PC-9 (cell line): ENCODE measurements at regions not wholly inside any gene's neighbourhood (a gene's known extent, or its start where the extent isn't known, plus 50 kb on each side); places are given as distances from the start of the nearest gene placed in this dataset.

ENCODE experiments used
- BruUV-seq: library from RNA; stranded (reverse); fragments of 400-500 nt; replicated peaks from 2 replicates; lab custom pipeline; 2021; lab: Mats Ljungman, UMichigan
- CTCF ChIA-PET: fragments of 300-600 bp; sonication (Branson Sonifier 250); formaldehyde crosslinking; loops from one replicate; lab custom pipeline; 2022; ENCODE audit warnings: antibody characterized with exemption; lab: Charles Lee
- POLR2A ChIA-PET: fragments of 300-600 bp; sonication (Branson Sonifier 250); formaldehyde crosslinking; loops from one replicate; lab custom pipeline; 2022; ENCODE audit warnings: antibody characterized with exemption; ENCODE audit not compliant: unreplicated experiment; lab: Charles Lee
- DNase-seq, 2 experiments: peaks; one replicate each; pipeline versions ENCODE4 v3.0.0 to v3.0.0-alpha.2; 2015 to 2022; ENCODE audit warnings: mixed read lengths in 1 of 2
- H2AFZ ChIP-seq: fragments of 200-600 bp; sonication (generic); 2 replicates; pipeline ENCODE4 v1.8.1; 2017; ENCODE audit warnings: antibody characterized with exemption
- H3F3A ChIP-seq: fragments of 200-600 bp; sonication (generic); 2 replicates; pipeline ENCODE4 v1.8.1; 2017; ENCODE audit warnings: antibody characterized with exemption, mild to moderate bottlenecking, low read depth; ENCODE audit not compliant: insufficient read depth
- H3K27ac ChIP-seq: fragments of 200-600 bp; sonication (generic); 2 replicates; pipeline ENCODE4 v1.6.1; 2016; ENCODE audit warnings: mixed run types
- H3K27me3 ChIP-seq: fragments of 200-600 bp; sonication (generic); 2 replicates; pipeline ENCODE4 v1.6.1; 2016; ENCODE audit warnings: low read depth, mixed run types; ENCODE audit not compliant: insufficient read depth
- H3K36me3 ChIP-seq: fragments of 200-600 bp; sonication (generic); 2 replicates; pipeline ENCODE4 v1.6.1; 2016; ENCODE audit warnings: low read depth, mixed run types
- H3K4me1 ChIP-seq: fragments of 200-600 bp; sonication (generic); replicated peaks from 2 replicates; pipeline ENCODE4 v1.6.1; 2016; ENCODE audit warnings: mixed run types; ENCODE audit not compliant: insufficient read depth
- H3K4me2 ChIP-seq: fragments of 200-600 bp; sonication (generic); 2 replicates; pipeline ENCODE4 v1.6.1; 2017; ENCODE audit warnings: mixed run types
- H3K4me3 ChIP-seq: fragments of 200-600 bp; sonication (generic); 2 replicates; pipeline ENCODE4 v1.6.1; 2016; ENCODE audit warnings: mixed run types
- H3K79me2 ChIP-seq: fragments of 200-600 bp; sonication (generic); 2 replicates; pipeline ENCODE4 v1.6.1; 2017; ENCODE audit warnings: low read depth, mixed run types
- H3K9me2 ChIP-seq: fragments of 200-600 bp; sonication (generic); 2 replicates; pipeline ENCODE4 v1.8.1; 2017; ENCODE audit warnings: mild to moderate bottlenecking; ENCODE audit not compliant: insufficient read depth
- H3K9me3 ChIP-seq: fragments of 200-600 bp; sonication (generic); 2 replicates; pipeline ENCODE4 v1.8.1; 2016; ENCODE audit warnings: low read depth; ENCODE audit not compliant: insufficient read depth
- H4K20me1 ChIP-seq: fragments of 200-600 bp; sonication (generic); 2 replicates; pipeline ENCODE4 v1.8.1; 2017; ENCODE audit not compliant: insufficient read depth
- CTCF ChIP-seq: fragments of 200-600 bp; sonication (generic); conservative IDR thresholded peaks from 2 replicates; pipeline ENCODE4 v1.6.1; 2017; ENCODE audit warnings: mixed run types, antibody characterized with exemption, mild to moderate bottlenecking, moderate library complexity
- EZH2 ChIP-seq: fragments of 200-600 bp; sonication (generic); IDR thresholded peaks from 2 replicates; pipeline ENCODE4 v1.8.0; 2017; ENCODE audit warnings: antibody characterized with exemption, low read depth
- intact Hi-C: fragments of 100-400 bp; cut with micrococcal nuclease; formaldehyde crosslinking; loops from one replicate; pipeline ENCODE4 v1.10.0; 2022; ENCODE audit not compliant: unreplicated experiment

GRCh38 chr5:21125238-21125983 is 1137.4 kb upstream of the CDH18 start:
- Histone ChIP-seq H2AFZ (no peak overlapping the region), H3K4me3 (no peak overlapping the region), H3K9me3 (no peaks in the 10 kb centered on the region), H3K9me2 (no peaks in the 10 kb centered on the region; the same call in 1 of the 2 replicates), H3K79me2 (no peaks in the 10 kb centered on the region), H3K27ac (no peak overlapping the region), H4K20me1 (no peaks in the 10 kb centered on the region), H3K4me2 (no peak overlapping the region), H3K4me1 (no peaks in the 10 kb centered on the region), H3K27me3 (no peaks in the 10 kb centered on the region), H3F3A (no peaks in the 10 kb centered on the region), H3K36me3 (no peaks in the 10 kb centered on the region)
- POLR2A ChIA-PET, result no interaction called here
- intact Hi-C loops, result no loop called here
- BruUV-seq, result no TSS peak
- no peak for TF ChIP-seq EZH2
- no peak for TF ChIP-seq CTCF
- DNase-seq, result no peak
- CTCF ChIA-PET, result no interaction called here

GRCh38 chr5:21121213-21121612 is 1133.2 kb upstream of the CDH18 start:
- CTCF ChIA-PET, result no interaction called here
- Histone ChIP-seq H3K36me3 (no peaks in the 10 kb centered on the region), H2AFZ (no peak overlapping the region), H3K79me2 (no peaks in the 10 kb centered on the region), H3K27me3 (no peaks in the 10 kb centered on the region), H3K4me2 (no peak overlapping the region), H4K20me1 (no peaks in the 10 kb centered on the region), H3K4me1 (no peaks in the 10 kb centered on the region), H3K27ac (no peak overlapping the region), H3F3A (no peaks in the 10 kb centered on the region), H3K9me2 (no peaks in the 10 kb centered on the region; the same call in 1 of the 2 replicates), H3K9me3 (no peaks in the 10 kb centered on the region), H3K4me3 (no peak overlapping the region)
- TF ChIP-seq EZH2, result no peak
- no peak for TF ChIP-seq CTCF
- no TSS peak for BruUV-seq
- POLR2A ChIA-PET, result no interaction called here
- intact Hi-C loops, result no loop called here
- DNase-seq, result no peak

- no peak for DNase-seq
- Histone ChIP-seq H3K79me2 (no peaks in the 10 kb centered on the region), H3F3A (no peaks in the 10 kb centered on the region), H3K27ac (no peak overlapping the region), H3K4me2 (no peak overlapping the region), H2AFZ (no peak overlapping the region), H3K27me3 (no peaks in the 10 kb centered on the region), H3K9me2 (no peaks in the 10 kb centered on the region), H3K36me3 (no peaks in the 10 kb centered on the region), H3K4me1 (no peaks in the 10 kb centered on the region), H3K4me3 (no peak overlapping the region), H4K20me1 (no peaks in the 10 kb centered on the region), H3K9me3 (no peaks in the 10 kb centered on the region)
- no peak for TF ChIP-seq CTCF
- TF ChIP-seq EZH2, result no peak
- ChIA-PET POLR2A (no interaction called here), CTCF (no interaction called here)
- intact Hi-C loops, result no loop called here
- BruUV-seq, result no TSS peak
Measured at GRCh38 chr5:21097661-21098060, 1109.7 kb upstream of the CDH18 start.
